PFSK-1 (cell line): ENCODE measurements at regions not wholly inside any gene's neighbourhood (a gene's known extent, or its start where the extent isn't known, plus 50 kb on each side); places are given as distances from the start of the nearest gene placed in this dataset.

Experiments
- FOXP2 ChIP-seq: optimal IDR thresholded peaks from 2 replicates; pipeline ENCODE3; 2011; ENCODE audit warnings: borderline replicate concordance, control low read depth, inconsistent platforms; ENCODE audit not compliant: insufficient read depth; ENCODE audit errors: extremely low read length, extremely low read depth
- POLR2AphosphoS5 ChIP-seq: IDR thresholded peaks from 2 replicates; pipeline ENCODE4 v1.6.1; 2012; ENCODE audit warnings: low read depth, mild to moderate bottlenecking, control low read depth, low read length, moderate library complexity
- SIN3A ChIP-seq: IDR thresholded peaks from 2 replicates; pipeline ENCODE4 v1.6.1; 2012; ENCODE audit warnings: mild to moderate bottlenecking, low read length, moderate library complexity, borderline replicate concordance; ENCODE audit not compliant: insufficient read depth
- TAF1 ChIP-seq: IDR thresholded peaks from 2 replicates; pipeline ENCODE4 v1.6.1; 2012; ENCODE audit warnings: low read length, control low read depth, borderline replicate concordance; ENCODE audit not compliant: insufficient read depth
- TF ChIP-seq, protein P1 (sequence below), 2 experiments: IDR thresholded peaks; 2 replicates each; pipeline versions ENCODE4 v1.6.1 to v1.8.0; 2011 to 2012; ENCODE audit warnings: low read depth in 2 of 2, low read length in 2 of 2, control low read depth in 1 of 2, inconsistent platforms in 1 of 2, mild to moderate bottlenecking in 1 of 2, moderate library complexity in 1 of 2; ENCODE audit not compliant: insufficient read depth in 1 of 2

GRCh38 chr5:2196989-2197619, 314.4 kb upstream of the IRX4 start:
- TF ChIP-seq, protein P1, sequence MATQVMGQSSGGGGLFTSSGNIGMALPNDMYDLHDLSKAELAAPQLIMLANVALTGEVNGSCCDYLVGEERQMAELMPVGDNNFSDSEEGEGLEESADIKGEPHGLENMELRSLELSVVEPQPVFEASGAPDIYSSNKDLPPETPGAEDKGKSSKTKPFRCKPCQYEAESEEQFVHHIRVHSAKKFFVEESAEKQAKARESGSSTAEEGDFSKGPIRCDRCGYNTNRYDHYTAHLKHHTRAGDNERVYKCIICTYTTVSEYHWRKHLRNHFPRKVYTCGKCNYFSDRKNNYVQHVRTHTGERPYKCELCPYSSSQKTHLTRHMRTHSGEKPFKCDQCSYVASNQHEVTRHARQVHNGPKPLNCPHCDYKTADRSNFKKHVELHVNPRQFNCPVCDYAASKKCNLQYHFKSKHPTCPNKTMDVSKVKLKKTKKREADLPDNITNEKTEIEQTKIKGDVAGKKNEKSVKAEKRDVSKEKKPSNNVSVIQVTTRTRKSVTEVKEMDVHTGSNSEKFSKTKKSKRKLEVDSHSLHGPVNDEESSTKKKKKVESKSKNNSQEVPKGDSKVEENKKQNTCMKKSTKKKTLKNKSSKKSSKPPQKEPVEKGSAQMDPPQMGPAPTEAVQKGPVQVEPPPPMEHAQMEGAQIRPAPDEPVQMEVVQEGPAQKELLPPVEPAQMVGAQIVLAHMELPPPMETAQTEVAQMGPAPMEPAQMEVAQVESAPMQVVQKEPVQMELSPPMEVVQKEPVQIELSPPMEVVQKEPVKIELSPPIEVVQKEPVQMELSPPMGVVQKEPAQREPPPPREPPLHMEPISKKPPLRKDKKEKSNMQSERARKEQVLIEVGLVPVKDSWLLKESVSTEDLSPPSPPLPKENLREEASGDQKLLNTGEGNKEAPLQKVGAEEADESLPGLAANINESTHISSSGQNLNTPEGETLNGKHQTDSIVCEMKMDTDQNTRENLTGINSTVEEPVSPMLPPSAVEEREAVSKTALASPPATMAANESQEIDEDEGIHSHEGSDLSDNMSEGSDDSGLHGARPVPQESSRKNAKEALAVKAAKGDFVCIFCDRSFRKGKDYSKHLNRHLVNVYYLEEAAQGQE (IDR thresholded peaks at IDR 0.05; ENCODE audit: insufficient read depth in 1 of 2, low read depth in 2 of 2, low read length in 2 of 2), result no peak
- TF ChIP-seq FOXP2 (no peak), POLR2AphosphoS5 (no peak), TAF1 (no peak), SIN3A (no peak)

GRCh38 chr5:2196416-2196815, 313.7 kb upstream of the IRX4 start:
- TF ChIP-seq TAF1 (no peak), POLR2AphosphoS5 (no peak)
- TF ChIP-seq, protein P1 (IDR thresholded peaks at IDR 0.05; ENCODE audit: insufficient read depth in 1 of 2, low read depth in 2 of 2, low read length in 2 of 2), result no peak

GRCh38 chr5:2194949-2195348, 312.2 kb upstream of the IRX4 start:
- TF ChIP-seq, protein P1 (IDR thresholded peaks at IDR 0.05; ENCODE audit: insufficient read depth in 1 of 2, low read depth in 2 of 2, low read length in 2 of 2), result no peak
- TF ChIP-seq POLR2AphosphoS5, result no peak

DNA sequence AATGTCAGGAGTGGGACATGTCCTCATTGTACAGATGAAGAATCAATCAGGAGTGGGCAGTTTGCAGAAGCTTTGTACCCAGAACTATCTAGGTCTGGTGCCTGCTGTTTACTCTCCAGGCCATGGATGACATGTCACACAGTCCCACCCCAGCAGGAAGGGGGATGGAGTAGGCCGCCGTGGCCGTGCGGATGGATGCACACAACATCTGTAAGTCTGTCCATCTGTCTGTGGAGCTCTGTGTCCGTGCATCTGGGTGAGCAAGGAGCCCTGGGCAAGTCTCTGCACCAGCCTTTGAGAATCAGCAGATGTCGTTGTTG, 311.5 kb upstream of the IRX4 start:
- TF ChIP-seq TAF1 (no peak), SIN3A (no peak), POLR2AphosphoS5 (no peak), FOXP2 (no peak)
- TF ChIP-seq, protein P1 (IDR thresholded peaks at IDR 0.05; ENCODE audit: insufficient read depth in 1 of 2, low read depth in 2 of 2, low read length in 2 of 2), result no peak

- TF ChIP-seq TAF1, result no peak
- no peak for TF ChIP-seq SIN3A
- TF ChIP-seq FOXP2, result no peak
Measured at GRCh38 chr5:2193542-2194235, 311.0 kb upstream of the IRX4 start.

GRCh38 chr5:2193142-2193541, 310.4 kb upstream of the IRX4 start:
- TF ChIP-seq FOXP2, result no peak
